OCI-LY7 (cell line): ENCODE measurements at regions not wholly inside any gene's neighbourhood (a gene's known extent, or its start where the extent isn't known, plus 50 kb on each side); places are given as distances from the start of the nearest gene placed in this dataset.

Experiments used
- CTCF ChIP-seq: fragments of 200-600 bp; sonication (generic); conservative IDR thresholded peaks from 2 replicates; pipeline ENCODE4 v1.5.1; 2014; ENCODE audit warnings: mild to moderate bottlenecking, antibody characterized with exemption, low read length, moderate library complexity, mixed read lengths
- EZH2phosphoT487 ChIP-seq: fragments of 200-600 bp; sonication (generic); IDR thresholded peaks from 2 replicates; pipeline ENCODE4 v1.6.1; 2018; ENCODE audit warnings: low read depth, borderline replicate concordance, mild to moderate bottlenecking, mixed run types, antibody characterized with exemption, low read length, moderate library complexity, mixed read lengths

- TF ChIP-seq CTCF (no peak), EZH2phosphoT487 (no peak)
These were observed 211.6 kb downstream of the RCHY1 start for GRCh38 chr4:75302648-75303047.
